ENCODE measurements at regions not wholly inside any gene's neighbourhood (a gene's known extent, or its start where the extent isn't known, plus 50 kb on each side); places are given as distances from the start of the nearest gene placed in this dataset.

DNA sequence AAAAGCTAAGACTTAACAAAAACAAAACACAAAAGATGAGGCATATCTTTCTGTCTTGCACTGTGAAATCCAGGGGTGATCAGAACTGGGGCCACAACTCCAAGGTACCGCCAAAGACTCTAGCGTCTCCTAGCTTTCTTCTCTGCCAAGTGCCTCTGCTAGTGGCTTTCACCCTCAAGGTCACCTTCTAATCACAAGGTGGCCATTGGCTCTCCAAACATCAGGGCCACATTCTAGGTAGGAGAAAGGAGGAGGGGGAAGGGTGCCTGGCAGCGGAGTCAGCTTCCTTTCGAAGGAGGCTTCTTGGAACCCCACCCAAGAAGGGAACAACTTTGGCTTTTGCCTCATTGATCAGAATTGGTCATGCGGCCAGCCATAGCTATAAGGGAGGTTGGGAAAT is 168.8 kb upstream of the SMAD3 start:
- TF ChIP-seq, protein P1, sequence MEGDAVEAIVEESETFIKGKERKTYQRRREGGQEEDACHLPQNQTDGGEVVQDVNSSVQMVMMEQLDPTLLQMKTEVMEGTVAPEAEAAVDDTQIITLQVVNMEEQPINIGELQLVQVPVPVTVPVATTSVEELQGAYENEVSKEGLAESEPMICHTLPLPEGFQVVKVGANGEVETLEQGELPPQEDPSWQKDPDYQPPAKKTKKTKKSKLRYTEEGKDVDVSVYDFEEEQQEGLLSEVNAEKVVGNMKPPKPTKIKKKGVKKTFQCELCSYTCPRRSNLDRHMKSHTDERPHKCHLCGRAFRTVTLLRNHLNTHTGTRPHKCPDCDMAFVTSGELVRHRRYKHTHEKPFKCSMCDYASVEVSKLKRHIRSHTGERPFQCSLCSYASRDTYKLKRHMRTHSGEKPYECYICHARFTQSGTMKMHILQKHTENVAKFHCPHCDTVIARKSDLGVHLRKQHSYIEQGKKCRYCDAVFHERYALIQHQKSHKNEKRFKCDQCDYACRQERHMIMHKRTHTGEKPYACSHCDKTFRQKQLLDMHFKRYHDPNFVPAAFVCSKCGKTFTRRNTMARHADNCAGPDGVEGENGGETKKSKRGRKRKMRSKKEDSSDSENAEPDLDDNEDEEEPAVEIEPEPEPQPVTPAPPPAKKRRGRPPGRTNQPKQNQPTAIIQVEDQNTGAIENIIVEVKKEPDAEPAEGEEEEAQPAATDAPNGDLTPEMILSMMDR (IDR thresholded peaks at IDR 0.05): no peak
- TF ChIP-seq POLR2A (IDR thresholded peaks at IDR 0.05) (no peak), POLR2AphosphoS5 (IDR thresholded peaks at IDR 0.05) (no peak)
- no peak for DNase-seq (ENCODE audit: low spot score)
- Histone ChIP-seq H3K9me3 (no peaks in the 10 kb centered on the region), H3K27me3 (replicated peaks; ENCODE audit: insufficient read depth) (no peaks in the 10 kb centered on the region), H3K27ac (no peak overlapping the region), H3K36me3 (no peaks in the 10 kb centered on the region), H3K4me1 (replicated peaks) (no peaks in the 10 kb centered on the region), H3K4me3 (no peak overlapping the region)
- WGBS: 94% methylated on average over 5 of the region's 5 CpGs
- intact Hi-C loops (cut with DNase I): no loop called here

DNA sequence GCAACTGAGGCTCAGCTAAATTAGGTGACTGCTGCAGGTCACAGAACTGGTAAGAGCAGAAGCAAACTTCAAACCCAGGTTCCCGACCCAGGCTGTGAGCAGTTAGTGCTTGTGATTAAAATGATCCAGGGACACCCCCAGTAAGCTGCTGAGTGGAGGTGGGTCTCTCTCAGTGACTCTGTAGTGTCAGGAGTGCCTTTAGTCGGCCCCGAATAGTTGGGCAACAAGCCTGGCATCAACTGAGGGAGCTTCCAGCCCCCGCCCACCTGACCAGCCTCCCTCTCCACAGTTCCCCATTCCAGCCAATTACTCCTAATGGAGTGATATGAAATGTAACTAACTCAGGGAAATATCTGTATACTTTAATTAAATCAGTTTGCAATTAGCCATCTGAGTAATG is 168.0 kb upstream of the SMAD3 start:
- Histone ChIP-seq H3K27me3 (replicated peaks; ENCODE audit: insufficient read depth) (no peaks in the 10 kb centered on the region), H3K4me3 (no peak overlapping the region), H3K9me3 (no peaks in the 10 kb centered on the region), H3K27ac (no peak overlapping the region), H3K36me3 (no peaks in the 10 kb centered on the region), H3K4me1 (replicated peaks) (no peaks in the 10 kb centered on the region)
- DNase-seq (ENCODE audit: low spot score): no peak
- intact Hi-C loops (cut with DNase I): no loop called here
- TF ChIP-seq, protein P1 (IDR thresholded peaks at IDR 0.05): no peak
- TF ChIP-seq POLR2AphosphoS5 (IDR thresholded peaks at IDR 0.05) (no peak), POLR2A (IDR thresholded peaks at IDR 0.05) (no peak)
- WGBS: 66% methylated on average over 4 of the region's 4 CpGs

DNA sequence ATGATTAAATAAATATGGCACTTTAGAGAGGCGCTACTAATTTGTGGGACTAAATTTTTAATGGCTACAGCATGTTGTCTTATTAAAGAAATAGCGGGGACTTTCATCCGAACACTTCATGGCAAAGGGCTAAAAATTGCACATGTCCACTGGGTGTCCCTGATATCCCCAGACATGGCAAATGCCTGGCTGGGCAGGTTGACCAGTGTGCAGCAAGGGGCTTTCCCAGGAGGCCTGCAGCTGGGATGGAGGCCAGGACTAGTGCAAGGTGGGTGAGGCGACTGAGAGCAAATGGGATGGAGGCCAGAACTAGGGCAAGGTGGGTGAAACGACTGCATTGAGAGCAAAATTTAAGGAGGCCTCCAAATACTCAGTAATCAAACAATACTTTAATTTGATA is 167.4 kb upstream of the SMAD3 start:
- Histone ChIP-seq H3K9me3 (no peaks in the 10 kb centered on the region), H3K4me3 (no peak overlapping the region), H3K36me3 (no peaks in the 10 kb centered on the region), H3K27me3 (replicated peaks; ENCODE audit: insufficient read depth) (no peaks in the 10 kb centered on the region), H3K4me1 (replicated peaks) (no peaks in the 10 kb centered on the region), H3K27ac (no peak overlapping the region)
- no peak for DNase-seq (ENCODE audit: low spot score)
- 79% methylated on average over 5 of the region's 5 CpGs for WGBS
- no peak for TF ChIP-seq POLR2A (IDR thresholded peaks at IDR 0.05)
- intact Hi-C loops (cut with DNase I): no loop called here

DNA sequence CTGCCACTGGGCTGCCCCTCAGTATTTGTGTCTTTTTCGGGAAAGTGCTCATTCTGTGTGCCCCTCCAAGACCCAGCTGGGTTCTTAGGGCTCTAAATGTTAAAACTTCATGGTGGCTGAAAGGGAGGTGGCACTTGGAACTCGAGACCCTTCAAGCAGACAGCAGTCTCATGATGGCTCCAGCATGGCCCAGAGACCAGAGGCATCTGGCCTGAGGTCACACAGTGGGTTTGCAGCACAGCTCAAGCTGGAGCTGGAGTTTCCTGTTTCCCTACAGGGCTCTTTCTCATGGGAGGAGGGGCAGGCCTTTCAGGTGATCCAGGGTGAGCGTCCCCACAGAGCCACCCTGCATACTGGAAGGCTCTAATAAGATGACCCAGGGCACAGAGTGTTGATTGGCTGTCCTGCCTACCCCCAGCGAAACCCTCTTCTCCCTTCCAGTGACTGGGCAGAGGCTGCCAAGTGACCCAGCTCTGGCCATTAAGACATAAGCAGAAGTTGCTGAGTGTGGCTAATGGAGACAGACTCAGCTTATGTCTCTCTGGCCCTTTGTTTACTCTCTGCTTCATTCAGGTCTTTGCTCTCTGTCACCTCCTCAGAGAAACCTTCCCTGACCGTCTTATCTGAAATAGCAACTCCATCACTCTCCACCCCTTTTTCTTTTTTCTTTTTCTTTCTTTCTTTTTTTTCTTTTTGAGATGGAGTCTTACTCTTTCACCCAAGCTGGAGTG is 166.6 kb upstream of the SMAD3 start:
- Histone ChIP-seq H3K4me1 (replicated peaks) (no peaks in the 10 kb centered on the region), H3K4me3 (no peak overlapping the region), H3K27ac (no peak overlapping the region), H3K36me3 (no peaks in the 10 kb centered on the region), H3K9me3 (no peaks in the 10 kb centered on the region), H3K27me3 (replicated peaks; ENCODE audit: insufficient read depth) (no peaks in the 10 kb centered on the region)
- 90% methylated on average over 5 of the region's 5 CpGs for WGBS
- intact Hi-C loops (cut with DNase I): no loop called here
- no peak for DNase-seq (ENCODE audit: low spot score)
- TF ChIP-seq, protein P1 (IDR thresholded peaks at IDR 0.05): no peak
- no peak for TF ChIP-seq POLR2AphosphoS5 (IDR thresholded peaks at IDR 0.05)

DNA sequence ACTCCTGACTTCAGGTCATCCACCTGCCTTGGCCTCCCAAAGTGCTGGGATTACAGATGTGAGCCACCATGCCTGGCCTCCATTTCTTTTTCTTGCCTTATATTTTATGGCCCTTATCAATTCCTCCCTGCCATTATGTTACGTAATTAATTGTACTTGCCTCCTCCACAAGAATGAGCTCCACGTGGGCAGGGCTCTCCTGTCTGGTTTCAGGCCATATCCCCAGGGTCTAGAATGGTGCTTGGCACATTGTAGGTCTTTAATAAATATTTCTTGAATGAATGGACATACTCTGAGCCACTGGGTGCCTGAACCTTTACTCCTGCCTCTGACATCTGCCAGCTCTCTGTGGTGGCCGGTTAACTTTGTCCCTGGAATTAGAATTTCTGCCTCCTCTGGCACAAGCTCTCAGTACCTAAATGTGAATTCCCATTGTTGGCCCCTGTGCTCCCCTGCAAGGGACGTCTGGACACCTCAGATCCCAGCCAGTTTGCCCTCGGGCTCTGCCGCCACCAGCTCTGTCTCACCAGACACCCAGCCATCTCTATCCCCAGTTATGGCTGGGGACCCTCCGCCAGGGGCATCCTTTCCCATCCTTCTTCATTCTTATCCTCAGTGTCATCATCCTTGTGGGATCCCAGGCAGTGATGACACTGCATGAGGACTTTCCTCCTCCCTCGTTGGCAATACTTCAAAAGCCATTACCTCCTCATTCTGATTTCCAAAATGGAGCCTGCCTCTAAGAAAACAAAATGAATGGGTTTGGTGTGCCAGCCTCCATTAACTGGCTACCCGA is 165.6 kb upstream of the SMAD3 start:
- no peak for TF ChIP-seq POLR2A (IDR thresholded peaks at IDR 0.05)
- TF ChIP-seq, protein P1 (IDR thresholded peaks at IDR 0.05): no peak
- no peak for TF ChIP-seq POLR2AphosphoS5 (IDR thresholded peaks at IDR 0.05)
- 88% methylated on average over 9 of the region's 9 CpGs for WGBS
- Histone ChIP-seq H3K4me3 (no peak overlapping the region), H3K9me3 (no peaks in the 10 kb centered on the region), H3K27me3 (replicated peaks; ENCODE audit: insufficient read depth) (no peaks in the 10 kb centered on the region), H3K4me1 (replicated peaks) (no peaks in the 10 kb centered on the region), H3K36me3 (no peaks in the 10 kb centered on the region), H3K27ac (no peak overlapping the region)
- no peak for DNase-seq (ENCODE audit: low spot score)
- intact Hi-C loops (cut with DNase I): no loop called here

Data from prostate gland (tissue), 2 donors.